ENCODE measurements at regions not wholly inside any gene's neighbourhood (a gene's known extent, or its start where the extent isn't known, plus 50 kb on each side); places are given as distances from the start of the nearest gene placed in this dataset.

- TF ChIP-seq IRF5 (IDR thresholded peaks at IDR 0.05; ENCODE audit: borderline replicate concordance): no peak
These were observed 193.9 kb upstream of the RASGEF1B start (continued) for GRCh38 chr4:81665649-81666048.

- Histone ChIP-seq H3K4me1 (ENCODE audit: control insufficient read depth, insufficient read depth, low read length) (no peaks in the 10 kb centered on the region), H4K20me1 (ENCODE audit: control insufficient read depth, insufficient read depth) (no peaks in the 10 kb centered on the region), H3K27ac (ENCODE audit: control insufficient read depth, insufficient read depth) (no peak overlapping the region), H3K9me3 (replicated peaks; ENCODE audit: control insufficient read depth, insufficient read depth, low read length) (no peaks in the 10 kb centered on the region), H3K9ac (ENCODE audit: control insufficient read depth, insufficient read depth, low read length) (no peak overlapping the region), H3K36me3 (ENCODE audit: control insufficient read depth in 2 of 2, insufficient read depth in 2 of 2, low read length in 1 of 2) (no peaks in the 10 kb centered on the region), H3K79me2 (ENCODE audit: control insufficient read depth, insufficient read depth, low read length) (no peaks in the 10 kb centered on the region), H3K4me2 (ENCODE audit: control insufficient read depth, insufficient read depth) (no peak overlapping the region), H3K4me3 (no peak overlapping the region), H3K27me3 (replicated peaks in 1 of 2; ENCODE audit: control insufficient read depth in 2 of 2, insufficient read depth in 2 of 2, low read length in 1 of 2) (peaks cover 0 to 2% of the 10 kb centered on the region in 2 experiments; a peak in 3 of 4 replicates), H2AFZ (ENCODE audit: control insufficient read depth, low read depth, low read length) (no peak overlapping the region)
- DNase-seq (ENCODE audit: low read depth, low spot score) (no peak), FAIRE-seq (no peak), ATAC-seq (no peak)
- ChIA-PET CTCF (interaction anchor here (1.5 kb wide), 1 partner anchor 198 kb away, joined by 4 read pairs; no protein-coding TSS in a partner anchor), RAD21 (ENCODE audit: unreplicated experiment) (no interaction called here), SMC1A (ENCODE audit: uncharacterized antibody, unreplicated experiment) (interaction anchor here (1.1 kb wide), 2 partner anchors 13 to 97 kb away, joined by 3 to 4 read pairs; no protein-coding TSS in a partner anchor), POLR2A (no interaction called here)
- intact Hi-C loops (cut with micrococcal nuclease; ENCODE audit: unreplicated experiment) (no loop called here), in situ Hi-C loops (cut with MboI) (no loop called here)
- no TSS peak for BruUV-seq (replicated peaks)
- TF ChIP-seq ZBTB33 (IDR thresholded peaks at IDR 0.05): no peak
- no peak for TF ChIP-seq EZH2 (IDR thresholded peaks at IDR 0.05; ENCODE audit: borderline replicate concordance, control insufficient read depth, low read depth, low read length)
- no peak for TF ChIP-seq GATAD2B (conservative IDR thresholded peaks at IDR 0.05; ENCODE audit: low read depth)
- no peak for TF ChIP-seq NBN (IDR thresholded peaks at IDR 0.05)
- no peak for TF ChIP-seq ESRRA (IDR thresholded peaks at IDR 0.05; ENCODE audit: low read length)
- no peak for TF ChIP-seq RB1 (IDR thresholded peaks at IDR 0.05; ENCODE audit: borderline replicate concordance)
- no peak for TF ChIP-seq JUND (IDR thresholded peaks at IDR 0.05; ENCODE audit: low read depth, low read length)
- TF ChIP-seq BCLAF1 (IDR thresholded peaks at IDR 0.05): no peak
- TF ChIP-seq ATF3 (IDR thresholded peaks at IDR 0.05; ENCODE audit: borderline replicate concordance, extremely low read depth, low read depth, low read length): no peak
- TF ChIP-seq BCL3 (IDR thresholded peaks at IDR 0.05; ENCODE audit: borderline replicate concordance, insufficient read depth, low read depth, low read length, poor library complexity, severe bottlenecking): no peak
- no peak for TF ChIP-seq SKIL (IDR thresholded peaks at IDR 0.05; ENCODE audit: low read depth, poor library complexity, severe bottlenecking)
These were observed 193.3 kb upstream of the RASGEF1B start for GRCh38 chr4:81665045-81665444.

Measured in GM12878 (cell line).